Lower leg skin (tissue), 4 donors: ENCODE measurements at regions not wholly inside any gene's neighbourhood (a gene's known extent, or its start where the extent isn't known, plus 50 kb on each side); places are given as distances from the start of the nearest gene placed in this dataset.

ENCODE experiments used
- DNase-seq, 2 donors: peaks; one replicate each; pipeline ENCODE4 v3.0.0-alpha.2; 2019; ENCODE audit warnings: low spot score in 2 of 2
- H3K4me3 ChIP-seq: fragments of 200-600 bp; sonication (generic); 2 replicates; pipeline ENCODE4 v1.5.1; 2017; ENCODE audit warnings: mild to moderate bottlenecking, low read depth; ENCODE audit not compliant: poor library complexity, severe bottlenecking
- CTCF ChIP-seq, 3 donors: fragments of 450-650 bp; IDR thresholded peaks; one replicate each; pipeline ENCODE4 v1.5.1; 2016; ENCODE audit warnings: antibody characterized with exemption in 3 of 3, mild to moderate bottlenecking in 3 of 3, moderate library complexity in 2 of 3
- POLR2A ChIP-seq, 2 donors: fragments of 450-650 bp; IDR thresholded peaks; one replicate each; pipeline ENCODE4 v1.6.1; 2016 to 2017; ENCODE audit warnings: antibody characterized with exemption in 2 of 2, mild to moderate bottlenecking in 1 of 2, moderate library complexity in 1 of 2
- WGBS, 2 donors: methylation state at CpG; one replicate each; pipeline ENCODE4 v1.1.5; 2018; 5-methylcytosine and 5-hydroxymethylcytosine counted together
- intact Hi-C: fragments of 100-400 bp; cut with DNase I; formaldehyde crosslinking; loops from one replicate; pipeline ENCODE4 v1.15.0; 2023; ENCODE audit warnings: low total_unique reads

- TF ChIP-seq CTCF (IDR thresholded peaks at IDR 0.05) (no peak), POLR2A (IDR thresholded peaks at IDR 0.05) (no peak)
- DNase-seq: no peak
- intact Hi-C loops: no loop called here
- WGBS, 2 donors: 39 to 44% methylated on average over 7 of the region's 7 CpGs
- no peak overlapping the region for H3K4me3 ChIP-seq
Measured at GRCh38 chr11:8787372-8787771, 104.8 kb downstream of the RPL27A start.

GRCh38 chr11:8788616-8789015, 106.0 kb downstream of the RPL27A start:
- intact Hi-C loops: no loop called here
- no peak for DNase-seq
- TF ChIP-seq POLR2A (IDR thresholded peaks at IDR 0.05): no peak
- TF ChIP-seq CTCF (IDR thresholded peaks at IDR 0.05): no peak
- no peak overlapping the region for H3K4me3 ChIP-seq
- WGBS, 2 donors: 89 to 91% methylated on average over 2 of the region's 2 CpGs

- TF ChIP-seq POLR2A (IDR thresholded peaks at IDR 0.05) (no peak), CTCF (IDR thresholded peaks at IDR 0.05) (no peak)
- intact Hi-C loops: no loop called here
- H3K4me3 ChIP-seq: no peak overlapping the region
- DNase-seq: no peak
- 61 to 64% methylated on average over 2 of the region's 2 CpGs for WGBS, 2 donors
Measured at GRCh38 chr11:8789864-8790263, 107.3 kb downstream of the RPL27A start.

- DNase-seq: no peak
- TF ChIP-seq POLR2A (IDR thresholded peaks at IDR 0.05) (no peak), CTCF (IDR thresholded peaks at IDR 0.05) (no peak)
- 80 to 81% methylated on average over 2 of the region's 2 CpGs for WGBS, 2 donors
- no peak overlapping the region for H3K4me3 ChIP-seq
- intact Hi-C loops: no loop called here
Measured at GRCh38 chr11:8790968-8791367, 108.4 kb downstream of the RPL27A start.

GRCh38 chr11:8792710-8793109, 110.1 kb downstream of the RPL27A start:
- WGBS, 2 donors: 58 to 59% methylated on average over 3 of the region's 3 CpGs
- no peak overlapping the region for H3K4me3 ChIP-seq
- TF ChIP-seq POLR2A (IDR thresholded peaks at IDR 0.05): no peak
- no peak for TF ChIP-seq CTCF (IDR thresholded peaks at IDR 0.05)
- DNase-seq: no peak
- intact Hi-C loops: no loop called here

GRCh38 chr11:8793114-8793777, 110.7 kb downstream of the RPL27A start:
- DNase-seq: no peak
- H3K4me3 ChIP-seq: no peak overlapping the region
- intact Hi-C loops: no loop called here
- 80 to 81% methylated on average over 4 of the region's 4 CpGs for WGBS, 2 donors
- TF ChIP-seq POLR2A (IDR thresholded peaks at IDR 0.05): no peak
- no peak for TF ChIP-seq CTCF (IDR thresholded peaks at IDR 0.05)
